ENCODE measurements at regions not wholly inside any gene's neighbourhood (a gene's known extent, or its start where the extent isn't known, plus 50 kb on each side); places are given as distances from the start of the nearest gene placed in this dataset.

GRCh38 chr15:36527235-36528162 is 51.9 kb upstream of the CDIN1 start:
- no peak for TF ChIP-seq CTCF (IDR thresholded peaks at IDR 0.05)
- no peak for TF ChIP-seq POLR2AphosphoS5 (IDR thresholded peaks at IDR 0.05)
- TF ChIP-seq POLR2A (IDR thresholded peaks at IDR 0.05): no peak
